Fibroblast of lung (primary cell): ENCODE measurements at regions not wholly inside any gene's neighbourhood (a gene's known extent, or its start where the extent isn't known, plus 50 kb on each side); places are given as distances from the start of the nearest gene placed in this dataset.

ENCODE experiments used
- CTCF ChIP-seq, 2 donors: IDR thresholded peaks in 1 of 2; conservative IDR thresholded peaks in 1 of 2; 1 replicate in 1 of 2; 2 replicates in 1 of 2; pipeline ENCODE4 v1.5.1; 2011 to 2012; ENCODE audit warnings: low read length in 2 of 2, control low read depth in 1 of 2, inconsistent platforms in 1 of 2, low read depth in 1 of 2, mild to moderate bottlenecking in 1 of 2
- EZH2 ChIP-seq: IDR thresholded peaks from 2 replicates; pipeline ENCODE4 v1.5.1; 2012; ENCODE audit warnings: low read length, control low read depth, mild to moderate bottlenecking; ENCODE audit errors: missing control alignments

GRCh38 chr18:22699629-22700028 is 233.5 kb upstream of the RBBP8 start:
- no peak for TF ChIP-seq CTCF (conservative IDR thresholded peaks at IDR 0.05 in 1 of 2, IDR thresholded peaks at IDR 0.05 in 1 of 2; ENCODE audit: low read depth in 1 of 2, low read length in 2 of 2)
- TF ChIP-seq EZH2: no peak
